GM13976 (cell line): ENCODE measurements at regions not wholly inside any gene's neighbourhood (a gene's known extent, or its start where the extent isn't known, plus 50 kb on each side); places are given as distances from the start of the nearest gene placed in this dataset.

Experiments used
- DNase-seq: peaks from one replicate; pipeline ENCODE4 v3.0.0; 2012; ENCODE audit warnings: low spot score
- CTCF ChIP-seq: IDR thresholded peaks from 2 replicates; pipeline ENCODE4 v1.5.1; 2012; ENCODE audit warnings: borderline replicate concordance, mild to moderate bottlenecking; ENCODE audit not compliant: insufficient read depth; ENCODE audit errors: extremely low read depth, missing control alignments, control extremely low read depth
- in situ Hi-C: fragments of 300-500 bp; cut with MboI; formaldehyde crosslinking; loops from one replicate; pipeline ENCODE4 v1.12.0; 2022; ENCODE audit warnings: low sequenced_read_pairs, mixed read lengths, inconsistent platforms; ENCODE audit not compliant: unreplicated experiment

- no peak for TF ChIP-seq CTCF
- no peak for DNase-seq
- in situ Hi-C loops, result no loop called here
Observed at GRCh38 chr5:2175842-2176404, 293.2 kb upstream of the IRX4 start.

DNA sequence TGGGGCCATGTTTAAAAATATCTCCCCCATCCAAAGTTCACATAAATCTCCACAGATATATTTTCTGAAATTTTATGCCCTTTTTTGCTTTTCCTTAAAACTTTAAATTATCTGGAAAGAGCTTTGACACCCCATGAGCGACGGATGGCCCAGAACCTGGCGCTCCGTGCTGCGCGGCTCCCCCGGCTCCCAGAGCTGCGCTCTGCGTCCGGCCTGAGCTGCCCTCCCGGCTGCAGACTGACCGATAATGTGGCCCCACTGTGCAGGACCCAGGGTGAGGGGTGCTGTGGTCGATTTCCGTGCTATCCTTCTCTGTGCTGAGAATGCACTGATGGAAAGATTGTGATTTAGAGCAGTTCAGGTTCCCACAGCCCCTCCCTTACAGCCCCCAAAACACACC is 292.3 kb upstream of the IRX4 start:
- no peak for TF ChIP-seq CTCF
- in situ Hi-C loops, result no loop called here
- no peak for DNase-seq

- no peak for TF ChIP-seq CTCF
- in situ Hi-C loops, result no loop called here
- DNase-seq, result no peak
Observed at GRCh38 chr5:2174538-2174937, 291.8 kb upstream of the IRX4 start.

GRCh38 chr5:2173151-2173834 is 290.6 kb upstream of the IRX4 start:
- no peak for TF ChIP-seq CTCF
- no peak for DNase-seq
- in situ Hi-C loops, result no loop called here

DNA sequence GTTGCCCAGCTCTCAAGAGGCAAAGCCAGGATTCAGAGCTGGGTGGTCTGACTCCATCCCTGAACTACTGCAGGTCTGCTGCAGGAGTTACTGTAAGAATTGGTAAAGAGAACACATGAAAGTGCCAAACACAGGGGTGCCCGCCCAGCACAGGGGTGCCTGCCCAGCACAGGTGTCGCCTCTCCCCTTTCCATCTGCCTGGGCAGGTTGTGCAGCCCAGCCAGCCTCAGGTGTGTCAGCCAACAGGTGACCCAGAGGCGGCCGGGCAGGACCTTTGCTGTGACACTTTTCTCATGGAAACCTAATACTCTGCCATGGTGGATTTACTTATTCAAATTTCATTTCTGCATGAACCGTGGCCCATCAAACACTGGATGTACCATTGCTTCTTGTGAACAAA is 289.7 kb upstream of the IRX4 start:
- no peak for DNase-seq
- TF ChIP-seq CTCF, result no peak
- in situ Hi-C loops, result no loop called here

GRCh38 chr5:2170761-2171160 is 288.0 kb upstream of the IRX4 start:
- in situ Hi-C loops, result no loop called here

More at GRCh38 chr5:2170761-2171160, 288.0 kb upstream of the IRX4 start:
- no peak for DNase-seq
- no peak for TF ChIP-seq CTCF
